ENCODE measurements at regions not wholly inside any gene's neighbourhood (a gene's known extent, or its start where the extent isn't known, plus 50 kb on each side); places are given as distances from the start of the nearest gene placed in this dataset.

- TF ChIP-seq CTCF (IDR thresholded peaks at IDR 0.05; ENCODE audit: low read depth, low read length): no peak
- no peak for TF ChIP-seq POLR2A (IDR thresholded peaks at IDR 0.05; ENCODE audit: extremely low read depth, insufficient read length)
- TF ChIP-seq MAX (IDR thresholded peaks at IDR 0.05; ENCODE audit: low read depth, low read length): no peak
Observed at GRCh38 chr3:118538187-118538586, 496.5 kb downstream of the IGSF11 start.
